IMR-90 (cell line): ENCODE measurements at regions not wholly inside any gene's neighbourhood (a gene's known extent, or its start where the extent isn't known, plus 50 kb on each side); places are given as distances from the start of the nearest gene placed in this dataset.

Source experiments
- ATAC-seq: fragments of 200-7000 bp; cut with Tn5 transposase; 2 replicates; pipeline ENCODE4 v1.9.1; 2020; ENCODE audit warnings: low read depth, mild to moderate bottlenecking, moderate library complexity
- BruUV-seq: library from RNA; stranded (reverse); fragments of 400-500 nt; replicated peaks from 2 replicates; lab custom pipeline; 2021; lab: Mats Ljungman, UMichigan
- CTCF ChIA-PET: fragments of 300-600 bp; formaldehyde crosslinking; extraction: SDS; loops from one replicate; lab custom pipeline; 2021; ENCODE audit warnings: antibody characterized with exemption; lab: Yijun Ruan, JAX
- POLR2A ChIA-PET: fragments of 300-600 bp; sonication (Branson Sonifier 250); formaldehyde crosslinking; loops from one replicate; lab custom pipeline; 2022; ENCODE audit warnings: antibody characterized with exemption; ENCODE audit not compliant: unreplicated experiment; lab: Charles Lee
- DNase-seq: peaks from one replicate; pipeline ENCODE4 v3.0.0; 2013
- H2AFZ ChIP-seq: replicated peaks from 2 replicates; pipeline ENCODE3; 2013; ENCODE audit warnings: low read length, mild to moderate bottlenecking; ENCODE audit not compliant: poor library complexity
- H2AK5ac ChIP-seq: 2 replicates; pipeline ENCODE4 v1.6.1; 2013; ENCODE audit warnings: low read depth, low read length, inconsistent platforms
- H2AK9ac ChIP-seq: replicated peaks from 2 replicates; pipeline ENCODE3; 2013; ENCODE audit warnings: mild to moderate bottlenecking, low read depth, low read length, moderate library complexity; ENCODE audit not compliant: poor library complexity
- H2BK120ac ChIP-seq: 2 replicates; pipeline ENCODE4 v1.6.1; 2013; ENCODE audit warnings: low read depth, low read length, inconsistent platforms
- H2BK15ac ChIP-seq: 3 replicates; pipeline ENCODE4 v1.6.1; 2013; ENCODE audit warnings: low read depth, low read length, inconsistent platforms
- H2BK20ac ChIP-seq: 2 replicates; pipeline ENCODE4 v1.6.1; 2013; ENCODE audit warnings: low read depth, mild to moderate bottlenecking, inconsistent platforms, low read length, moderate library complexity
- H2BK5ac ChIP-seq: 2 replicates; pipeline ENCODE4 v1.6.1; 2013; ENCODE audit warnings: mild to moderate bottlenecking, low read depth, low read length, inconsistent platforms; ENCODE audit not compliant: poor library complexity, severe bottlenecking
- H3K14ac ChIP-seq: replicated peaks from 2 replicates; pipeline ENCODE4 v1.6.1; 2013; ENCODE audit warnings: low read depth, low read length, inconsistent platforms
- H3K18ac ChIP-seq: 2 replicates; pipeline ENCODE4 v1.6.1; 2013; ENCODE audit warnings: low read depth, low read length, control low read depth
- H3K23ac ChIP-seq: 2 replicates; pipeline ENCODE4 v1.6.1; 2013; ENCODE audit warnings: low read depth, low read length, inconsistent platforms
- H3K27ac ChIP-seq: 2 replicates; pipeline ENCODE4 v1.5.1; 2013; ENCODE audit warnings: mild to moderate bottlenecking, control low read depth, low read length; ENCODE audit not compliant: insufficient read depth
- H3K27me3 ChIP-seq: 2 replicates; pipeline ENCODE4 v1.6.1; 2013; ENCODE audit warnings: low read length; ENCODE audit not compliant: control insufficient read depth, insufficient read depth
- H3K36me3 ChIP-seq: 2 replicates; pipeline ENCODE4 v1.6.1; 2013; ENCODE audit warnings: low read length, mixed read lengths; ENCODE audit not compliant: control insufficient read depth, insufficient read depth
- H3K4ac ChIP-seq: 2 replicates; pipeline ENCODE4 v1.6.1; 2013; ENCODE audit warnings: low read depth, low read length, inconsistent platforms
- H3K4me1 ChIP-seq: 2 replicates; pipeline ENCODE4 v1.6.1; 2013; ENCODE audit warnings: low read length, mixed read lengths; ENCODE audit not compliant: control insufficient read depth, insufficient read depth
- H3K4me2 ChIP-seq: 2 replicates; pipeline ENCODE4 v1.6.1; 2013; ENCODE audit warnings: low read depth, mild to moderate bottlenecking, control low read depth, low read length, moderate library complexity
- H3K4me3 ChIP-seq: 2 replicates; pipeline ENCODE4 v1.5.1; 2013; ENCODE audit warnings: low read depth, mild to moderate bottlenecking, control low read depth, low read length, moderate library complexity; ENCODE audit not compliant: insufficient read depth
- H3K56ac ChIP-seq: 2 replicates; pipeline ENCODE4 v1.6.1; 2013; ENCODE audit warnings: low read length, inconsistent platforms; ENCODE audit not compliant: insufficient read depth; ENCODE audit errors: extremely low read depth
- H3K79me1 ChIP-seq, 2 experiments: 2 replicates each; pipeline ENCODE4 v1.6.1; 2013; ENCODE audit warnings: low read length in 2 of 2, inconsistent platforms in 1 of 2, low read depth in 1 of 2
- H3K9ac ChIP-seq: 2 replicates; pipeline ENCODE4 v1.6.1; 2013; ENCODE audit warnings: low read depth, low read length, control low read depth
- H3K9me1 ChIP-seq: 2 replicates; pipeline ENCODE4 v1.6.1; 2013; ENCODE audit warnings: low read length, inconsistent platforms; ENCODE audit not compliant: insufficient read depth
- H3K9me3 ChIP-seq: 2 replicates; pipeline ENCODE4 v1.6.1; 2013; ENCODE audit warnings: low read length; ENCODE audit not compliant: control insufficient read depth, insufficient read depth
- H4K20me1 ChIP-seq: 2 replicates; pipeline ENCODE4 v1.6.1; 2013; ENCODE audit warnings: low read length, inconsistent platforms; ENCODE audit not compliant: insufficient read depth
- H4K5ac ChIP-seq: 2 replicates; pipeline ENCODE4 v1.6.1; 2013; ENCODE audit warnings: mild to moderate bottlenecking, low read depth, low read length, control low read depth
- H4K8ac ChIP-seq, 2 experiments: 2 replicates each; pipeline ENCODE4 v1.6.1; 2013; ENCODE audit warnings: low read depth in 2 of 2, low read length in 2 of 2, control low read depth in 1 of 2, inconsistent platforms in 1 of 2
- H4K91ac ChIP-seq: 2 replicates; pipeline ENCODE4 v1.6.1; 2013; ENCODE audit warnings: low read depth, low read length, inconsistent platforms; ENCODE audit not compliant: insufficient read depth
- MAFK ChIP-seq: IDR thresholded peaks from 2 replicates; pipeline ENCODE4 v1.6.1; 2012; ENCODE audit warnings: low read depth, low read length, improper control_type of control experiment
- USF2 ChIP-seq: fragments of 150-350 bp; IDR thresholded peaks from 2 replicates; pipeline ENCODE4 v1.6.1; 2017; ENCODE audit warnings: mild to moderate bottlenecking, antibody characterized with exemption, low read length, low read depth
- WGBS, 2 experiments: methylation state at CpG; one replicate each; pipeline versions ENCODE4 v1.1.5 to v1.1.7; 2013; ENCODE audit warnings: missing lambda C conversion rate in 2 of 2; ENCODE audit not compliant: insufficient read length in 1 of 2; ENCODE audit errors: extremely low coverage in 2 of 2; 5-methylcytosine and 5-hydroxymethylcytosine counted together
- dilution Hi-C: fragments of 300-500 bp; cut with HindIII; formaldehyde crosslinking; loops from one replicate; pipeline ENCODE4 v1.14.3; 2018; ENCODE audit warnings: low sequenced_read_pairs; ENCODE audit not compliant: unreplicated experiment
- in situ Hi-C: fragments of 300-500 bp; cut with MboI; formaldehyde crosslinking; loops from 3 replicates; pipeline ENCODE4 v1.14.3; 2019; ENCODE audit warnings: low sequenced_read_pairs, inconsistent platforms, mixed read lengths
- intact Hi-C: fragments of 100-400 bp; cut with micrococcal nuclease; formaldehyde crosslinking; loops from 2 replicates; pipeline ENCODE4 v1.10.0; 2022
- TF ChIP-seq, protein P1 (sequence below): fragments of 150-350 bp; IDR thresholded peaks from 2 replicates; pipeline ENCODE4 v1.6.1; 2016; ENCODE audit warnings: low read depth, mild to moderate bottlenecking, low read length, moderate library complexity, borderline replicate concordance

GRCh38 chr1:238119861-238120260 is 229.1 kb upstream of the ZP4 start:
- Histone ChIP-seq H2AK5ac (no peak overlapping the region), H3K4me2 (no peak overlapping the region), H3K23ac (no peak overlapping the region), H3K14ac (no peak overlapping the region), H4K8ac (no peak overlapping the region), H2BK15ac (no peak overlapping the region), H3K9me1 (no peaks in the 10 kb centered on the region), H2AK9ac (no peak overlapping the region), H3K27ac (no peak overlapping the region), H2BK120ac (no peak overlapping the region), H2BK5ac (no peak overlapping the region), H3K9ac (no peak overlapping the region), H3K27me3 (no peaks in the 10 kb centered on the region), H3K4me1 (no peaks in the 10 kb centered on the region), H3K36me3 (no peaks in the 10 kb centered on the region), H3K18ac (no peak overlapping the region), H3K9me3 (peaks cover 6% of the 10 kb centered on the region; the same call in 1 of the 2 replicates), H3K79me1 (no peaks in the 10 kb centered on the region), H2BK20ac (no peak overlapping the region), H3K4ac (no peak overlapping the region), H2AFZ (no peak overlapping the region), H3K4me3 (no peak overlapping the region), H3K56ac (no peak overlapping the region), H4K20me1 (no peaks in the 10 kb centered on the region), H4K91ac (no peak overlapping the region), H4K5ac (no peak overlapping the region)
- intact Hi-C loops (no loop called here), in situ Hi-C loops (no loop called here), dilution Hi-C loops (no loop called here)
- DNase-seq (no peak), ATAC-seq (no peak)
- ChIA-PET CTCF (no interaction called here), POLR2A (no interaction called here)
- WGBS, 2 experiments = no CpG with 5 or more reads among the region's 1 CpG
- no TSS peak for BruUV-seq
- TF ChIP-seq USF2 (no peak), MAFK (no peak)
- TF ChIP-seq, protein P1, sequence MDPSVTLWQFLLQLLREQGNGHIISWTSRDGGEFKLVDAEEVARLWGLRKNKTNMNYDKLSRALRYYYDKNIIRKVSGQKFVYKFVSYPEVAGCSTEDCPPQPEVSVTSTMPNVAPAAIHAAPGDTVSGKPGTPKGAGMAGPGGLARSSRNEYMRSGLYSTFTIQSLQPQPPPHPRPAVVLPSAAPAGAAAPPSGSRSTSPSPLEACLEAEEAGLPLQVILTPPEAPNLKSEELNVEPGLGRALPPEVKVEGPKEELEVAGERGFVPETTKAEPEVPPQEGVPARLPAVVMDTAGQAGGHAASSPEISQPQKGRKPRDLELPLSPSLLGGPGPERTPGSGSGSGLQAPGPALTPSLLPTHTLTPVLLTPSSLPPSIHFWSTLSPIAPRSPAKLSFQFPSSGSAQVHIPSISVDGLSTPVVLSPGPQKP = no peak
